ENCODE measurements at regions not wholly inside any gene's neighbourhood (a gene's known extent, or its start where the extent isn't known, plus 50 kb on each side); places are given as distances from the start of the nearest gene placed in this dataset.

GRCh38 chr10:52639652-52640051 is 132.9 kb downstream of the MBL2 start:
- DNase-seq (ENCODE audit: extremely low spot score, unreplicated experiment), result no peak
- no peaks in the 10 kb centered on the region for H3K9me3 Mint-ChIP-seq
- no peaks in the 10 kb centered on the region for H3K4me1 Mint-ChIP-seq (ENCODE audit: unreplicated experiment)
- TF ChIP-seq CTCF (conservative IDR thresholded peaks at IDR 0.05), result no peak
- no peak overlapping the region for H3K4me3 Mint-ChIP-seq
- H3K27ac Mint-ChIP-seq, result no peak overlapping the region
- H3K27me3 Mint-ChIP-seq, result no peaks in the 10 kb centered on the region
- no peaks in the 10 kb centered on the region for H3K36me3 Mint-ChIP-seq

- H3K4me3 Mint-ChIP-seq, result no peak overlapping the region
- H3K27me3 Mint-ChIP-seq, result no peaks in the 10 kb centered on the region
Measured at GRCh38 chr10:52642208-52642607, 130.4 kb downstream of the MBL2 start.

GRCh38 chr10:52644373-52645186 is 128.0 kb downstream of the MBL2 start:
- Mint-ChIP-seq H3K9me3 (no peaks in the 10 kb centered on the region), H3K27me3 (no peaks in the 10 kb centered on the region), H3K4me1 (ENCODE audit: unreplicated experiment) (peaks cover 6% of the 10 kb centered on the region)

More at GRCh38 chr10:52642208-52642607, 130.4 kb downstream of the MBL2 start:
- no peak for DNase-seq (ENCODE audit: extremely low spot score, unreplicated experiment)
- no peak for TF ChIP-seq CTCF (conservative IDR thresholded peaks at IDR 0.05)
- Mint-ChIP-seq H3K4me1 (ENCODE audit: unreplicated experiment) (peaks cover 6% of the 10 kb centered on the region), H3K36me3 (no peaks in the 10 kb centered on the region), H3K9me3 (no peaks in the 10 kb centered on the region), H3K27ac (no peak overlapping the region)

GRCh38 chr10:52645187-52645758 is 127.3 kb downstream of the MBL2 start:
- DNase-seq (ENCODE audit: extremely low spot score, unreplicated experiment), result no peak
- Mint-ChIP-seq H3K36me3 (no peaks in the 10 kb centered on the region), H3K9me3 (no peaks in the 10 kb centered on the region), H3K4me3 (no peak overlapping the region), H3K27ac (no peak overlapping the region), H3K27me3 (no peaks in the 10 kb centered on the region), H3K4me1 (ENCODE audit: unreplicated experiment) (peaks cover 6% of the 10 kb centered on the region)
- no peak for TF ChIP-seq CTCF (conservative IDR thresholded peaks at IDR 0.05)

More at GRCh38 chr10:52644373-52645186, 128.0 kb downstream of the MBL2 start:
- no peak overlapping the region for H3K27ac Mint-ChIP-seq
- no peak for DNase-seq (ENCODE audit: extremely low spot score, unreplicated experiment)
- no peaks in the 10 kb centered on the region for H3K36me3 Mint-ChIP-seq
- peak; percentile 85 for TF ChIP-seq CTCF (conservative IDR thresholded peaks at IDR 0.05)
- no peak overlapping the region for H3K4me3 Mint-ChIP-seq

- Mint-ChIP-seq H3K27me3 (peaks cover 3% of the 10 kb centered on the region), H3K27ac (no peak overlapping the region), H3K9me3 (no peaks in the 10 kb centered on the region), H3K36me3 (no peaks in the 10 kb centered on the region), H3K4me1 (ENCODE audit: unreplicated experiment) (peaks cover 22% of the 10 kb centered on the region), H3K4me3 (no peak overlapping the region)
- DNase-seq (ENCODE audit: extremely low spot score, unreplicated experiment), result no peak
- no peak for TF ChIP-seq CTCF (conservative IDR thresholded peaks at IDR 0.05)
Measured at GRCh38 chr10:52649511-52649910, 123.1 kb downstream of the MBL2 start.

All from type B pancreatic cell (in vitro differentiated cells).